WTC11 (cell line): ENCODE measurements at regions not wholly inside any gene's neighbourhood (a gene's known extent, or its start where the extent isn't known, plus 50 kb on each side); places are given as distances from the start of the nearest gene placed in this dataset.

Experiments
- ATAC-seq: fragments of 200-7000 bp; cut with Tn5 transposase; 2 replicates; pipeline ENCODE4 v1.10.0; 2021; ENCODE audit warnings: mild to moderate bottlenecking, moderate library complexity
- CTCF ChIA-PET: fragments of 300-600 bp; sonication (Branson Sonifier 250); formaldehyde crosslinking; loops from one replicate; lab custom pipeline; 2021; ENCODE audit warnings: antibody characterized with exemption; lab: Charles Lee
- POLR2A ChIA-PET: fragments of 350-600 bp; sonication (Branson Sonifier 250); formaldehyde crosslinking; loops from one replicate; lab custom pipeline; 2021; ENCODE audit warnings: antibody characterized with exemption; lab: Charles Lee
- DNase-seq: peaks from one replicate; pipeline ENCODE4 v3.0.0; 2021; ENCODE audit warnings: low spot score
- H3K27ac Mint-ChIP-seq: 2 replicates; pipeline ENCODE4 v1.8.0; 2021; ENCODE audit warnings: mixed read lengths
- H3K27me3 Mint-ChIP-seq: 2 replicates; pipeline ENCODE4 v1.8.0; 2021; ENCODE audit warnings: low read depth, mild to moderate bottlenecking, moderate library complexity, mixed read lengths
- H3K36me3 Mint-ChIP-seq: 2 replicates; pipeline ENCODE4 v1.8.0; 2021; ENCODE audit warnings: mixed read lengths
- H3K4me1 Mint-ChIP-seq: 2 replicates; pipeline ENCODE4 v1.8.0; 2022; ENCODE audit warnings: mixed read lengths
- H3K4me3 Mint-ChIP-seq: 2 replicates; pipeline ENCODE4 v1.8.0; 2021; ENCODE audit warnings: mild to moderate bottlenecking, moderate library complexity, mixed read lengths
- H3K9me3 Mint-ChIP-seq: 2 replicates; pipeline ENCODE4 v1.8.0; 2021; ENCODE audit warnings: mixed read lengths
- EMX1 ChIP-seq: fragments of 250-450 bp; sonication (Bioruptor Pico); IDR thresholded peaks from 2 replicates; pipeline ENCODE4 v1.8.0; 2021; ENCODE audit warnings: mild to moderate bottlenecking
- ESRRA ChIP-seq: sonication (generic); formaldehyde crosslinking; IDR thresholded peaks from 2 replicates; pipeline ENCODE4 v1.8.1; 2022; ENCODE audit warnings: mild to moderate bottlenecking, missing genetic modification reagents, borderline replicate concordance
- GTF2I ChIP-seq: fragments of 250-450 bp; sonication (Bioruptor Pico); conservative IDR thresholded peaks from 2 replicates; pipeline ENCODE4 v1.4.0; 2021; ENCODE audit warnings: mild to moderate bottlenecking
- NFATC4 ChIP-seq: fragments of 250-450 bp; sonication (Bioruptor Pico); IDR thresholded peaks from 2 replicates; pipeline ENCODE4 v1.9.0; 2021; ENCODE audit warnings: mild to moderate bottlenecking
- NR2C2 ChIP-seq: sonication (generic); formaldehyde crosslinking; IDR thresholded peaks from 2 replicates; pipeline ENCODE4 v1.8.0; 2022; ENCODE audit warnings: mild to moderate bottlenecking, missing genetic modification reagents
- OVOL2 ChIP-seq: fragments of 250-450 bp; sonication (Bioruptor Pico); IDR thresholded peaks from 2 replicates; pipeline ENCODE4 v1.9.0; 2021; ENCODE audit warnings: mild to moderate bottlenecking, borderline replicate concordance
- ZNF396 ChIP-seq: fragments of 250-450 bp; sonication (Bioruptor Pico); IDR thresholded peaks from 2 replicates; pipeline ENCODE4 v1.8.0; 2021; ENCODE audit warnings: mild to moderate bottlenecking, moderate library complexity, borderline replicate concordance
- ZNF416 ChIP-seq: fragments of 250-450 bp; sonication (Bioruptor Pico); IDR thresholded peaks from 2 replicates; pipeline ENCODE4 v1.9.0; 2021; ENCODE audit warnings: mild to moderate bottlenecking, inconsistent platforms
- ZNF423 ChIP-seq: fragments of 250-450 bp; sonication (Bioruptor Pico); IDR thresholded peaks from 2 replicates; pipeline ENCODE4 v2.1.2; 2022; ENCODE audit warnings: mild to moderate bottlenecking, moderate library complexity
- ZNF671 ChIP-seq: fragments of 250-450 bp; sonication (Bioruptor Pico); IDR thresholded peaks from 2 replicates; pipeline ENCODE4 v1.8.0; 2021; ENCODE audit warnings: mild to moderate bottlenecking
- TF ChIP-seq, protein P1 (sequence below): fragments of 200-600 bp; IDR thresholded peaks from 2 replicates; pipeline ENCODE4 v1.8.0; 2022; ENCODE audit warnings: antibody characterized with exemption
- TF ChIP-seq, protein P2 (sequence below): fragments of 250-450 bp; sonication (Bioruptor Pico); IDR thresholded peaks from 2 replicates; pipeline ENCODE4 v1.8.0; 2021; ENCODE audit warnings: mild to moderate bottlenecking
- TF ChIP-seq, protein P3 (sequence below): sonication (generic); formaldehyde crosslinking; conservative IDR thresholded peaks from 2 replicates; pipeline ENCODE4 v1.8.1; 2022; ENCODE audit warnings: mild to moderate bottlenecking, missing genetic modification reagents
- TF ChIP-seq, protein P4 (sequence below): sonication (generic); formaldehyde crosslinking; IDR thresholded peaks from 2 replicates; pipeline ENCODE4 v1.8.1; 2022; ENCODE audit warnings: mild to moderate bottlenecking, moderate library complexity, missing genetic modification reagents
- TF ChIP-seq, protein P5 (sequence below): sonication (generic); formaldehyde crosslinking; IDR thresholded peaks from 2 replicates; pipeline ENCODE4 v1.8.1; 2022; ENCODE audit warnings: low read depth, mild to moderate bottlenecking, moderate library complexity, missing genetic modification reagents, borderline replicate concordance
- TF ChIP-seq, protein P6 (sequence below): sonication (generic); formaldehyde crosslinking; IDR thresholded peaks from 2 replicates; pipeline ENCODE4 v1.8.0; 2022; ENCODE audit warnings: mild to moderate bottlenecking, missing genetic modification reagents
- TF ChIP-seq, protein P7 (sequence below): sonication (generic); formaldehyde crosslinking; IDR thresholded peaks from 2 replicates; pipeline ENCODE4 v1.8.0; 2022; ENCODE audit warnings: mild to moderate bottlenecking, missing genetic modification reagents
- TF ChIP-seq, protein P8 (sequence below): fragments of 250-450 bp; sonication (Bioruptor Pico); IDR thresholded peaks from 2 replicates; pipeline ENCODE4 v1.9.0; 2021; ENCODE audit warnings: mild to moderate bottlenecking
- TF ChIP-seq, protein P9 (sequence below): sonication (generic); formaldehyde crosslinking; IDR thresholded peaks from 2 replicates; pipeline ENCODE4 v1.8.1; 2023; ENCODE audit warnings: mild to moderate bottlenecking, missing genetic modification reagents, moderate library complexity
- TF ChIP-seq, protein P10 (sequence below): sonication (generic); formaldehyde crosslinking; IDR thresholded peaks from 2 replicates; pipeline ENCODE4 v1.8.0; 2022; ENCODE audit warnings: mild to moderate bottlenecking, missing genetic modification reagents
- TF ChIP-seq, protein P11 (sequence below): sonication (generic); formaldehyde crosslinking; IDR thresholded peaks from 2 replicates; pipeline ENCODE4 v1.8.1; 2023; ENCODE audit warnings: mild to moderate bottlenecking, missing genetic modification reagents

DNA sequence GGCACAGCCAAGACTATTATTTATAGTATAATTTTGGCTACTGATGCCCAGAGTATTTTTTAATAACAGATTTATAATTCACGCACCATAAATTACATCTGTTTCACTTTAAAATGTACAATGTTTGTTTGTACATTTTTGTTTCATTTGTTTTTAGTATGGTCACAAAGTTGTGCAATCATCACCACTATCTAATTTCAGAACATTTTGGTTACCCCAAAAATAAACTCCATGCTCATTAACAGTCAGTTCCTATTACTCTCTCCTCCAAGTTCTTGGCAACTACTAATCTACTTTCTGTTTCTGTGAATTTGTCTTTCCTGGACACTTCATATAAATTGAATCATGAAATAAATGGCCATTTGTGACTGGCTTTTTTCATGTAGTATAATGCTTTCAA, 176.7 kb downstream of the SH3BGRL start (continued):
- TF ChIP-seq ZNF416 (CRISPR knock-in tag) (no peak), GTF2I (CRISPR knock-in tag) (no peak)

DNA sequence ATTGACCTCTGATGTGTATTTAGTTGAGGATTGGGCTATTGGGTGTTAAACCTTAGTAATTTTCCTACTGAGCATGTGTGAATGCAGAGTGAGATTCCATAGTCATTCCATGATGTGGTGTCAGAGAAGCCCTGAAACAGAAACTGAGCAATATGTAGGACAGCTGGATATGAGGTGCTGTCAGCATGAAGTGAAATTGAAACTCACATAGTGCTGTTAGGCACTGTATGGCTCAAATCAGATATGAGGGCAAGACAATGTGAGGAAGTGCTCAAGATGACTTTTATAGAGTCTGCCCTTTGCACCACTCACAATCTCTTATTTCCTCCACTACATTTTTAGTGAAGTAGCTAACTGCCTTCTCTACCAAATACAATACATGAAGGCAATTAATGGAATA, 188.3 kb downstream of the SH3BGRL start:
- ATAC-seq (no peak), DNase-seq (no peak)
- POLR2A ChIA-PET, result no interaction called here
- Mint-ChIP-seq H3K9me3 (peaks cover 7% of the 10 kb centered on the region; the same call in 1 of the 2 replicates), H3K4me3 (no peak overlapping the region), H3K27ac (no peak overlapping the region), H3K27me3 (no peaks in the 10 kb centered on the region), H3K4me1 (no peaks in the 10 kb centered on the region), H3K36me3 (no peaks in the 10 kb centered on the region)
- CTCF ChIA-PET, result no interaction called here
- TF ChIP-seq, protein P1, sequence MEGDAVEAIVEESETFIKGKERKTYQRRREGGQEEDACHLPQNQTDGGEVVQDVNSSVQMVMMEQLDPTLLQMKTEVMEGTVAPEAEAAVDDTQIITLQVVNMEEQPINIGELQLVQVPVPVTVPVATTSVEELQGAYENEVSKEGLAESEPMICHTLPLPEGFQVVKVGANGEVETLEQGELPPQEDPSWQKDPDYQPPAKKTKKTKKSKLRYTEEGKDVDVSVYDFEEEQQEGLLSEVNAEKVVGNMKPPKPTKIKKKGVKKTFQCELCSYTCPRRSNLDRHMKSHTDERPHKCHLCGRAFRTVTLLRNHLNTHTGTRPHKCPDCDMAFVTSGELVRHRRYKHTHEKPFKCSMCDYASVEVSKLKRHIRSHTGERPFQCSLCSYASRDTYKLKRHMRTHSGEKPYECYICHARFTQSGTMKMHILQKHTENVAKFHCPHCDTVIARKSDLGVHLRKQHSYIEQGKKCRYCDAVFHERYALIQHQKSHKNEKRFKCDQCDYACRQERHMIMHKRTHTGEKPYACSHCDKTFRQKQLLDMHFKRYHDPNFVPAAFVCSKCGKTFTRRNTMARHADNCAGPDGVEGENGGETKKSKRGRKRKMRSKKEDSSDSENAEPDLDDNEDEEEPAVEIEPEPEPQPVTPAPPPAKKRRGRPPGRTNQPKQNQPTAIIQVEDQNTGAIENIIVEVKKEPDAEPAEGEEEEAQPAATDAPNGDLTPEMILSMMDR, result no peak
- TF ChIP-seq NR2C2 (CRISPR knock-in tag), result no peak
- TF ChIP-seq, protein P2, sequence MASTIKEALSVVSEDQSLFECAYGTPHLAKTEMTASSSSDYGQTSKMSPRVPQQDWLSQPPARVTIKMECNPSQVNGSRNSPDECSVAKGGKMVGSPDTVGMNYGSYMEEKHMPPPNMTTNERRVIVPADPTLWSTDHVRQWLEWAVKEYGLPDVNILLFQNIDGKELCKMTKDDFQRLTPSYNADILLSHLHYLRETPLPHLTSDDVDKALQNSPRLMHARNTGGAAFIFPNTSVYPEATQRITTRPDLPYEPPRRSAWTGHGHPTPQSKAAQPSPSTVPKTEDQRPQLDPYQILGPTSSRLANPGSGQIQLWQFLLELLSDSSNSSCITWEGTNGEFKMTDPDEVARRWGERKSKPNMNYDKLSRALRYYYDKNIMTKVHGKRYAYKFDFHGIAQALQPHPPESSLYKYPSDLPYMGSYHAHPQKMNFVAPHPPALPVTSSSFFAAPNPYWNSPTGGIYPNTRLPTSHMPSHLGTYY, result no peak
- TF ChIP-seq, protein P3, sequence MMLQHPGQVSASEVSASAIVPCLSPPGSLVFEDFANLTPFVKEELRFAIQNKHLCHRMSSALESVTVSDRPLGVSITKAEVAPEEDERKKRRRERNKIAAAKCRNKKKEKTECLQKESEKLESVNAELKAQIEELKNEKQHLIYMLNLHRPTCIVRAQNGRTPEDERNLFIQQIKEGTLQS (CRISPR knock-in tag), result no peak
- TF ChIP-seq, protein P4, sequence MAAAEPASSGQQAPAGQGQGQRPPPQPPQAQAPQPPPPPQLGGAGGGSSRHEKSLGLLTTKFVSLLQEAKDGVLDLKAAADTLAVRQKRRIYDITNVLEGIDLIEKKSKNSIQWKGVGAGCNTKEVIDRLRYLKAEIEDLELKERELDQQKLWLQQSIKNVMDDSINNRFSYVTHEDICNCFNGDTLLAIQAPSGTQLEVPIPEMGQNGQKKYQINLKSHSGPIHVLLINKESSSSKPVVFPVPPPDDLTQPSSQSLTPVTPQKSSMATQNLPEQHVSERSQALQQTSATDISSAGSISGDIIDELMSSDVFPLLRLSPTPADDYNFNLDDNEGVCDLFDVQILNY (CRISPR knock-in tag), result no peak
- no peak for TF ChIP-seq ZNF671
- TF ChIP-seq, protein P5, sequence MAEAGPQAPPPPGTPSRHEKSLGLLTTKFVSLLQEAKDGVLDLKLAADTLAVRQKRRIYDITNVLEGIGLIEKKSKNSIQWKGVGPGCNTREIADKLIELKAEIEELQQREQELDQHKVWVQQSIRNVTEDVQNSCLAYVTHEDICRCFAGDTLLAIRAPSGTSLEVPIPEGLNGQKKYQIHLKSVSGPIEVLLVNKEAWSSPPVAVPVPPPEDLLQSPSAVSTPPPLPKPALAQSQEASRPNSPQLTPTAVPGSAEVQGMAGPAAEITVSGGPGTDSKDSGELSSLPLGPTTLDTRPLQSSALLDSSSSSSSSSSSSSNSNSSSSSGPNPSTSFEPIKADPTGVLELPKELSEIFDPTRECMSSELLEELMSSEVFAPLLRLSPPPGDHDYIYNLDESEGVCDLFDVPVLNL (CRISPR knock-in tag), result no peak
- TF ChIP-seq, protein P6, sequence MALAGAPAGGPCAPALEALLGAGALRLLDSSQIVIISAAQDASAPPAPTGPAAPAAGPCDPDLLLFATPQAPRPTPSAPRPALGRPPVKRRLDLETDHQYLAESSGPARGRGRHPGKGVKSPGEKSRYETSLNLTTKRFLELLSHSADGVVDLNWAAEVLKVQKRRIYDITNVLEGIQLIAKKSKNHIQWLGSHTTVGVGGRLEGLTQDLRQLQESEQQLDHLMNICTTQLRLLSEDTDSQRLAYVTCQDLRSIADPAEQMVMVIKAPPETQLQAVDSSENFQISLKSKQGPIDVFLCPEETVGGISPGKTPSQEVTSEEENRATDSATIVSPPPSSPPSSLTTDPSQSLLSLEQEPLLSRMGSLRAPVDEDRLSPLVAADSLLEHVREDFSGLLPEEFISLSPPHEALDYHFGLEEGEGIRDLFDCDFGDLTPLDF (CRISPR knock-in tag), result no peak
- TF ChIP-seq, protein P7, sequence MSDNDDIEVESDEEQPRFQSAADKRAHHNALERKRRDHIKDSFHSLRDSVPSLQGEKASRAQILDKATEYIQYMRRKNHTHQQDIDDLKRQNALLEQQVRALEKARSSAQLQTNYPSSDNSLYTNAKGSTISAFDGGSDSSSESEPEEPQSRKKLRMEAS (CRISPR knock-in tag), result no peak
- no peak for TF ChIP-seq NFATC4 (CRISPR knock-in tag)
- TF ChIP-seq, protein P8, sequence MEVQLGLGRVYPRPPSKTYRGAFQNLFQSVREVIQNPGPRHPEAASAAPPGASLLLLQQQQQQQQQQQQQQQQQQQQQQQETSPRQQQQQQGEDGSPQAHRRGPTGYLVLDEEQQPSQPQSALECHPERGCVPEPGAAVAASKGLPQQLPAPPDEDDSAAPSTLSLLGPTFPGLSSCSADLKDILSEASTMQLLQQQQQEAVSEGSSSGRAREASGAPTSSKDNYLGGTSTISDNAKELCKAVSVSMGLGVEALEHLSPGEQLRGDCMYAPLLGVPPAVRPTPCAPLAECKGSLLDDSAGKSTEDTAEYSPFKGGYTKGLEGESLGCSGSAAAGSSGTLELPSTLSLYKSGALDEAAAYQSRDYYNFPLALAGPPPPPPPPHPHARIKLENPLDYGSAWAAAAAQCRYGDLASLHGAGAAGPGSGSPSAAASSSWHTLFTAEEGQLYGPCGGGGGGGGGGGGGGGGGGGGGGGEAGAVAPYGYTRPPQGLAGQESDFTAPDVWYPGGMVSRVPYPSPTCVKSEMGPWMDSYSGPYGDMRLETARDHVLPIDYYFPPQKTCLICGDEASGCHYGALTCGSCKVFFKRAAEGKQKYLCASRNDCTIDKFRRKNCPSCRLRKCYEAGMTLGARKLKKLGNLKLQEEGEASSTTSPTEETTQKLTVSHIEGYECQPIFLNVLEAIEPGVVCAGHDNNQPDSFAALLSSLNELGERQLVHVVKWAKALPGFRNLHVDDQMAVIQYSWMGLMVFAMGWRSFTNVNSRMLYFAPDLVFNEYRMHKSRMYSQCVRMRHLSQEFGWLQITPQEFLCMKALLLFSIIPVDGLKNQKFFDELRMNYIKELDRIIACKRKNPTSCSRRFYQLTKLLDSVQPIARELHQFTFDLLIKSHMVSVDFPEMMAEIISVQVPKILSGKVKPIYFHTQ (CRISPR knock-in tag), result no peak
- TF ChIP-seq EMX1 (CRISPR knock-in tag), result no peak
- TF ChIP-seq OVOL2 (CRISPR knock-in tag), result no peak
- TF ChIP-seq, protein P9, sequence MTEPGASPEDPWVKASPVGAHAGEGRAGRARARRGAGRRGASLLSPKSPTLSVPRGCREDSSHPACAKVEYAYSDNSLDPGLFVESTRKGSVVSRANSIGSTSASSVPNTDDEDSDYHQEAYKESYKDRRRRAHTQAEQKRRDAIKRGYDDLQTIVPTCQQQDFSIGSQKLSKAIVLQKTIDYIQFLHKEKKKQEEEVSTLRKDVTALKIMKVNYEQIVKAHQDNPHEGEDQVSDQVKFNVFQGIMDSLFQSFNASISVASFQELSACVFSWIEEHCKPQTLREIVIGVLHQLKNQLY, result no peak
- TF ChIP-seq, protein P10, sequence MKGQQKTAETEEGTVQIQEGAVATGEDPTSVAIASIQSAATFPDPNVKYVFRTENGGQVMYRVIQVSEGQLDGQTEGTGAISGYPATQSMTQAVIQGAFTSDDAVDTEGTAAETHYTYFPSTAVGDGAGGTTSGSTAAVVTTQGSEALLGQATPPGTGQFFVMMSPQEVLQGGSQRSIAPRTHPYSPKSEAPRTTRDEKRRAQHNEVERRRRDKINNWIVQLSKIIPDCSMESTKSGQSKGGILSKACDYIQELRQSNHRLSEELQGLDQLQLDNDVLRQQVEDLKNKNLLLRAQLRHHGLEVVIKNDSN (CRISPR knock-in tag), result no peak
- no peak for TF ChIP-seq ESRRA (CRISPR knock-in tag)
- no peak for TF ChIP-seq ZNF423 (CRISPR knock-in tag)
- TF ChIP-seq GTF2I (CRISPR knock-in tag), result no peak
- TF ChIP-seq ZNF396 (CRISPR knock-in tag), result no peak
- TF ChIP-seq, protein P11, sequence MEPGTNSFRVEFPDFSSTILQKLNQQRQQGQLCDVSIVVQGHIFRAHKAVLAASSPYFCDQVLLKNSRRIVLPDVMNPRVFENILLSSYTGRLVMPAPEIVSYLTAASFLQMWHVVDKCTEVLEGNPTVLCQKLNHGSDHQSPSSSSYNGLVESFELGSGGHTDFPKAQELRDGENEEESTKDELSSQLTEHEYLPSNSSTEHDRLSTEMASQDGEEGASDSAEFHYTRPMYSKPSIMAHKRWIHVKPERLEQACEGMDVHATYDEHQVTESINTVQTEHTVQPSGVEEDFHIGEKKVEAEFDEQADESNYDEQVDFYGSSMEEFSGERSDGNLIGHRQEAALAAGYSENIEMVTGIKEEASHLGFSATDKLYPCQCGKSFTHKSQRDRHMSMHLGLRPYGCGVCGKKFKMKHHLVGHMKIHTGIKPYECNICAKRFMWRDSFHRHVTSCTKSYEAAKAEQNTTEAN (CRISPR knock-in tag), result no peak
